H1 (cell line): ENCODE measurements at regions not wholly inside any gene's neighbourhood (a gene's known extent, or its start where the extent isn't known, plus 50 kb on each side); places are given as distances from the start of the nearest gene placed in this dataset.
A peak's percentile ranks its signal among the peaks of the same experiment; 100 is the strongest.

Experiments used
- ASH2L ChIP-seq: fragments of 200-600, 300-600 bp; sonication (generic); IDR thresholded peaks from one replicate; pipeline ENCODE4 v1.7.1; 2017; ENCODE audit warnings: low read length
- CBX5 ChIP-seq: fragments of 300-800, 300-1000 bp; sonication (generic); IDR thresholded peaks from 2 replicates; pipeline ENCODE4 v1.7.1; 2016; ENCODE audit warnings: antibody characterized with exemption, low read length, low read depth
- CREB1 ChIP-seq: IDR thresholded peaks from 2 replicates; pipeline ENCODE4 v1.6.1; 2012; ENCODE audit warnings: inconsistent platforms
- CTCF ChIP-seq, 3 experiments: IDR thresholded peaks; 1 replicate in 2 of 3; 2 replicates in 1 of 3; pipeline versions ENCODE4 v1.5.1 to v1.6.1; 2011; ENCODE audit warnings: low read length in 3 of 3, mild to moderate bottlenecking in 3 of 3, inconsistent platforms in 2 of 3, low read depth in 1 of 3, moderate library complexity in 1 of 3; ENCODE audit not compliant: insufficient read depth in 1 of 3; ENCODE audit errors: control extremely low read depth in 1 of 3
- EZH2 ChIP-seq: fragments of 200-600 bp; sonication (generic); IDR thresholded peaks from 2 replicates; pipeline ENCODE4 v1.7.1; 2012; ENCODE audit warnings: low read depth, mild to moderate bottlenecking, moderate library complexity, low read length, inconsistent platforms; ENCODE audit not compliant: severe bottlenecking
- GABPA ChIP-seq: IDR thresholded peaks from 2 replicates; pipeline ENCODE4 v1.6.1; 2011; ENCODE audit warnings: mild to moderate bottlenecking, low read length, moderate library complexity, borderline replicate concordance; ENCODE audit not compliant: insufficient read depth
- MAX ChIP-seq: IDR thresholded peaks from 2 replicates; pipeline ENCODE4 v1.6.1; 2012; ENCODE audit warnings: inconsistent platforms
- POLR2A ChIP-seq, 2 experiments: IDR thresholded peaks; 1 replicate in 1 of 2; 2 replicates in 1 of 2; pipeline ENCODE4 v1.6.1; 2011; ENCODE audit warnings: low read depth in 2 of 2, low read length in 2 of 2, mild to moderate bottlenecking in 2 of 2; ENCODE audit errors: control extremely low read depth in 1 of 2
- RAD21 ChIP-seq, 2 experiments: IDR thresholded peaks in 1 of 2; conservative IDR thresholded peaks in 1 of 2; 2 replicates each; pipeline ENCODE4 v1.6.1; 2011; ENCODE audit warnings: low read depth in 2 of 2, low read length in 2 of 2, improper control_type of control experiment in 1 of 2, inconsistent platforms in 1 of 2, mild to moderate bottlenecking in 1 of 2, moderate library complexity in 1 of 2
- RNF2 ChIP-seq: fragments of 200-900, 300-1000 bp; sonication (generic); IDR thresholded peaks from 2 replicates; pipeline ENCODE4 v1.7.1; 2016; ENCODE audit warnings: borderline replicate concordance, low read depth, mild to moderate bottlenecking, antibody characterized with exemption, low read length; ENCODE audit not compliant: poor library complexity, severe bottlenecking; ENCODE audit errors: missing control alignments
- RXRA ChIP-seq: IDR thresholded peaks from 2 replicates; pipeline ENCODE4 v1.6.1; 2011; ENCODE audit warnings: low read depth, mild to moderate bottlenecking, low read length, moderate library complexity; ENCODE audit not compliant: insufficient read depth
- SP1 ChIP-seq: IDR thresholded peaks from 2 replicates; pipeline ENCODE4 v1.6.1; 2011; ENCODE audit warnings: low read depth, low read length
- TBP ChIP-seq: IDR thresholded peaks from 2 replicates; pipeline ENCODE4 v1.6.1; 2011; ENCODE audit warnings: low read depth, low read length, improper control_type of control experiment

- TF ChIP-seq ASH2L, result no peak
- TF ChIP-seq POLR2A (IDR thresholded peaks at IDR 0.05; ENCODE audit: control extremely low read depth in 1 of 2, low read depth in 2 of 2, low read length in 2 of 2), result no peak
- peak in 1 of 2 experiments; percentile 21; a peak in 1 of 4 replicates for TF ChIP-seq RAD21 (IDR thresholded peaks at IDR 0.05 in 1 of 2, conservative IDR thresholded peaks at IDR 0.05 in 1 of 2; ENCODE audit: low read depth in 2 of 2, low read length in 2 of 2)
- no peak for TF ChIP-seq EZH2
- no peak for TF ChIP-seq CTCF (IDR thresholded peaks at IDR 0.05; ENCODE audit: control extremely low read depth in 1 of 3, insufficient read depth in 1 of 3, low read depth in 1 of 3, low read length in 3 of 3)
- TF ChIP-seq CBX5, result no peak
- TF ChIP-seq SP1, result no peak
- no peak for TF ChIP-seq RXRA
- TF ChIP-seq RNF2, result no peak
- TF ChIP-seq MAX, result no peak
- TF ChIP-seq TBP, result no peak
- TF ChIP-seq GABPA, result no peak
- TF ChIP-seq CREB1, result no peak
These were observed 345.7 kb downstream of the HAPSTR1 start for GRCh38 chr16:9437115-9437514.
